Tibial nerve (tissue), 4 donors: ENCODE measurements at regions not wholly inside any gene's neighbourhood (a gene's known extent, or its start where the extent isn't known, plus 50 kb on each side); places are given as distances from the start of the nearest gene placed in this dataset.

Experiments
- DNase-seq, 2 donors: peaks; one replicate each; pipeline ENCODE4 v3.0.0-alpha.2; 2019; ENCODE audit warnings: low spot score in 2 of 2
- H3K27ac ChIP-seq, 4 donors: fragments of 200-600 bp; sonication (generic) in 3 of 4; one replicate each; pipeline ENCODE4 v1.5.1; 2017 to 2019; ENCODE audit warnings: mild to moderate bottlenecking in 1 of 4
- H3K27me3 ChIP-seq, 2 donors: fragments of 200-600 bp; sonication (generic) in 1 of 2; one replicate each; pipeline versions ENCODE4 v1.5.1 to v1.6.0; 2017 to 2019
- H3K36me3 ChIP-seq, 3 donors: fragments of 200-600 bp; sonication (generic); one replicate each; pipeline ENCODE4 v1.5.1; 2018 to 2019
- H3K4me1 ChIP-seq, 4 donors: fragments of 200-600 bp; sonication (generic) in 3 of 4; one replicate each; pipeline ENCODE4 v1.5.1; 2017 to 2019
- H3K4me3 ChIP-seq, 4 donors: fragments of 200-600 bp; sonication (generic) in 3 of 4; one replicate each; pipeline ENCODE4 v1.5.1; 2017 to 2019; ENCODE audit warnings: mild to moderate bottlenecking in 1 of 4, moderate library complexity in 1 of 4
- H3K9me3 ChIP-seq, 4 donors: fragments of 200-600 bp; sonication (generic) in 3 of 4; one replicate each; pipeline ENCODE4 v1.5.1; 2017 to 2019
- CTCF ChIP-seq, 5 experiments: fragments of 200-600 bp in 3 of 5; fragments of 450-650 bp in 2 of 5; sonication (generic) in 3 of 5; IDR thresholded peaks; one replicate each; pipeline ENCODE4 v1.5.1; 2016 to 2019; ENCODE audit warnings: antibody characterized with exemption in 5 of 5, mild to moderate bottlenecking in 3 of 5, moderate library complexity in 2 of 5
- EP300 ChIP-seq, 2 donors: sonication (generic); formaldehyde crosslinking; IDR thresholded peaks; one replicate each; pipeline ENCODE4 v1.6.1; 2017; ENCODE audit warnings: antibody characterized with exemption in 2 of 2, mild to moderate bottlenecking in 1 of 2
- POLR2A ChIP-seq, 2 donors: fragments of 450-650 bp; IDR thresholded peaks; one replicate each; pipeline ENCODE4 v1.6.1; 2017; ENCODE audit warnings: antibody characterized with exemption in 2 of 2, mild to moderate bottlenecking in 2 of 2, moderate library complexity in 2 of 2
- WGBS, 2 donors: methylation state at CpG; one replicate each; pipeline ENCODE4 v1.1.5; 2018; 5-methylcytosine and 5-hydroxymethylcytosine counted together

- H3K27ac ChIP-seq = no peak overlapping the region
- 90 to 92% methylated on average over 3 of the region's 3 CpGs for WGBS, 2 donors
- DNase-seq = no peak
These were observed 126.2 kb upstream of the VLDLR start for GRCh38 chr9:2495221-2496005.

GRCh38 chr9:2496169-2496568, 125.4 kb upstream of the VLDLR start:
- Histone ChIP-seq H3K4me1 (peaks cover 0 to 4% (median 0%) of the 10 kb centered on the region in 4 donors), H3K27me3 (no peaks in the 10 kb centered on the region), H3K36me3 (no peaks in the 10 kb centered on the region), H3K4me3 (no peak overlapping the region), H3K27ac (no peak overlapping the region), H3K9me3 (no peaks in the 10 kb centered on the region)
- no peak for DNase-seq
- 91 to 92% methylated on average over 5 of the region's 5 CpGs for WGBS, 2 donors
- TF ChIP-seq EP300 (IDR thresholded peaks at IDR 0.05) (no peak), CTCF (IDR thresholded peaks at IDR 0.05) (no peak), POLR2A (IDR thresholded peaks at IDR 0.05) (no peak)

More at GRCh38 chr9:2495221-2496005, 126.2 kb upstream of the VLDLR start:
- H3K9me3 ChIP-seq = no peaks in the 10 kb centered on the region
- peaks cover 0 to 4% (median 0%) of the 10 kb centered on the region in 4 donors for H3K4me1 ChIP-seq
- no peaks in the 10 kb centered on the region for H3K36me3 ChIP-seq
- no peaks in the 10 kb centered on the region for H3K27me3 ChIP-seq
- no peak for TF ChIP-seq CTCF (IDR thresholded peaks at IDR 0.05)
- TF ChIP-seq POLR2A (IDR thresholded peaks at IDR 0.05) = no peak
- TF ChIP-seq EP300 (IDR thresholded peaks at IDR 0.05) = no peak
- no peak overlapping the region for H3K4me3 ChIP-seq

- Histone ChIP-seq H3K4me3 (no peak overlapping the region), H3K27me3 (no peaks in the 10 kb centered on the region), H3K4me1 (peaks cover 0 to 4% (median 0%) of the 10 kb centered on the region in 4 donors), H3K27ac (no peak overlapping the region), H3K9me3 (no peaks in the 10 kb centered on the region), H3K36me3 (no peaks in the 10 kb centered on the region)
- TF ChIP-seq POLR2A (IDR thresholded peaks at IDR 0.05) (no peak), CTCF (IDR thresholded peaks at IDR 0.05) (no peak)
- no peak for DNase-seq
These were observed 124.7 kb upstream of the VLDLR start for GRCh38 chr9:2496934-2497333.

- no peaks in the 10 kb centered on the region for H3K36me3 ChIP-seq
- 65 to 71% methylated on average over 5 of the region's 5 CpGs for WGBS, 2 donors
- TF ChIP-seq POLR2A (IDR thresholded peaks at IDR 0.05) (no peak), CTCF (IDR thresholded peaks at IDR 0.05) (no peak), EP300 (IDR thresholded peaks at IDR 0.05) (no peak)
- no peak overlapping the region for H3K4me3 ChIP-seq
- peaks cover 0 to 2% (median 0%) of the 10 kb centered on the region in 4 donors for H3K4me1 ChIP-seq
- DNase-seq = no peak
- no peaks in the 10 kb centered on the region for H3K9me3 ChIP-seq
- H3K27me3 ChIP-seq = no peaks in the 10 kb centered on the region
- no peak overlapping the region for H3K27ac ChIP-seq
These were observed 123.8 kb upstream of the VLDLR start for GRCh38 chr9:2497666-2498400.

- Histone ChIP-seq H3K4me1 (no peaks in the 10 kb centered on the region), H3K36me3 (no peaks in the 10 kb centered on the region), H3K9me3 (no peaks in the 10 kb centered on the region), H3K27me3 (no peaks in the 10 kb centered on the region), H3K4me3 (no peak overlapping the region), H3K27ac (no peak overlapping the region)
- no peak for DNase-seq
- TF ChIP-seq EP300 (IDR thresholded peaks at IDR 0.05) = no peak
- no peak for TF ChIP-seq POLR2A (IDR thresholded peaks at IDR 0.05)
- no peak for TF ChIP-seq CTCF (IDR thresholded peaks at IDR 0.05)
- WGBS, 2 donors = 93 to 94% methylated on average over 3 of the region's 3 CpGs
These were observed 119.4 kb upstream of the VLDLR start for GRCh38 chr9:2502210-2502609.
